ENCODE measurements at regions not wholly inside any gene's neighbourhood (a gene's known extent, or its start where the extent isn't known, plus 50 kb on each side); places are given as distances from the start of the nearest gene placed in this dataset.

DNA sequence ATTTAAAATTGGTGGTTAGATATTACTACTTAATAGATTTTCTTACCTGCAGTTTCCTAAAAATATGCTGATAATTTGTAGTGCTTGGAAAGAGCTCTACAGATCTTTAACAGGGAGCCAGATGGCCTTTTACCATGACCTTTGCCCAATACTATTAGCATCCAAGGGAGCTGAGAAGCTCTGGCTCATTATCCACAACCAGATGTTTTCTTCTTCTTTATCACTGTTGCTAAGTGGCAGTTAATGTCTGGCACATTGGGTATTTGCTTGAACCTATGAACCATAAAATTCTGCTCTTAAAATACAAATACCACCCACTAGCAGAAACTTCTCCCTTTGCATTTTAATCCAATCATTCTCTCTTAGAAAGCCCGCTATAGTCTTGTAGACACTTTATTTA lies 1480.3 kb downstream of the C4orf33 start:
- BruUV-seq (replicated peaks) = no TSS peak
- Histone ChIP-seq H3K4me3 (no peak overlapping the region), H3K79me2 (ENCODE audit: control insufficient read depth, insufficient read depth, low read length) (no peaks in the 10 kb centered on the region), H2AFZ (ENCODE audit: low read depth, low read length) (no peak overlapping the region), H3K36me3 (ENCODE audit: control insufficient read depth, insufficient read depth, low read length) (no peaks in the 10 kb centered on the region), H3K4me1 (replicated peaks in 1 of 2; ENCODE audit: control insufficient read depth in 2 of 2, insufficient read depth in 2 of 2, low read length in 2 of 2) (no peaks in the 10 kb centered on the region), H4K20me1 (replicated peaks; ENCODE audit: control insufficient read depth, insufficient read depth, low read length) (no peaks in the 10 kb centered on the region), H3K27ac (ENCODE audit: extremely low read depth, low read depth, low read length) (no peak overlapping the region), H3K27me3 (ENCODE audit: control insufficient read depth in 2 of 2, insufficient read depth in 2 of 2, low read length in 2 of 2) (no peaks in the 10 kb centered on the region), H3K4me2 (ENCODE audit: insufficient read depth, low read length) (no peak overlapping the region), H3K9me3 (replicated peaks; ENCODE audit: control insufficient read depth, insufficient read depth, low read depth, low read length) (no peaks in the 10 kb centered on the region), H3K9me1 (ENCODE audit: control insufficient read depth, insufficient read depth, low read length) (no peaks in the 10 kb centered on the region), H3K9ac (ENCODE audit: insufficient read depth in 1 of 2, low read depth in 2 of 2, low read length in 2 of 2) (no peak overlapping the region)
- ChIA-PET POLR2A (no interaction called here), CTCF (ENCODE audit: low intra/inter-chr PET ratio) (no interaction called here)
- intact Hi-C loops (cut with micrococcal nuclease) = no loop called here
- no peak for FAIRE-seq
- in situ Hi-C loops (cut with MboI) = no loop called here
- ATAC-seq = no peak
- WGBS (ENCODE audit: insufficient coverage, low coverage, missing lambda C conversion rate) = 0% methylated on average over 1 of the region's 1 CpG
- no peak for DNase-seq (ENCODE audit: extremely low read depth in 1 of 4, low spot score in 3 of 4)
- no peak for TF ChIP-seq BRD9 (IDR thresholded peaks at IDR 0.05; ENCODE audit: low read depth, partially characterized antibody)
- TF ChIP-seq BACH1 (tag; IDR thresholded peaks at IDR 0.05) = no peak
- TF ChIP-seq ZNF347 (CRISPR knock-in tag; IDR thresholded peaks at IDR 0.05; ENCODE audit: low read depth) = no peak
- no peak for TF ChIP-seq MCM2 (IDR thresholded peaks at IDR 0.05; ENCODE audit: low read depth)
- TF ChIP-seq, protein P1, sequence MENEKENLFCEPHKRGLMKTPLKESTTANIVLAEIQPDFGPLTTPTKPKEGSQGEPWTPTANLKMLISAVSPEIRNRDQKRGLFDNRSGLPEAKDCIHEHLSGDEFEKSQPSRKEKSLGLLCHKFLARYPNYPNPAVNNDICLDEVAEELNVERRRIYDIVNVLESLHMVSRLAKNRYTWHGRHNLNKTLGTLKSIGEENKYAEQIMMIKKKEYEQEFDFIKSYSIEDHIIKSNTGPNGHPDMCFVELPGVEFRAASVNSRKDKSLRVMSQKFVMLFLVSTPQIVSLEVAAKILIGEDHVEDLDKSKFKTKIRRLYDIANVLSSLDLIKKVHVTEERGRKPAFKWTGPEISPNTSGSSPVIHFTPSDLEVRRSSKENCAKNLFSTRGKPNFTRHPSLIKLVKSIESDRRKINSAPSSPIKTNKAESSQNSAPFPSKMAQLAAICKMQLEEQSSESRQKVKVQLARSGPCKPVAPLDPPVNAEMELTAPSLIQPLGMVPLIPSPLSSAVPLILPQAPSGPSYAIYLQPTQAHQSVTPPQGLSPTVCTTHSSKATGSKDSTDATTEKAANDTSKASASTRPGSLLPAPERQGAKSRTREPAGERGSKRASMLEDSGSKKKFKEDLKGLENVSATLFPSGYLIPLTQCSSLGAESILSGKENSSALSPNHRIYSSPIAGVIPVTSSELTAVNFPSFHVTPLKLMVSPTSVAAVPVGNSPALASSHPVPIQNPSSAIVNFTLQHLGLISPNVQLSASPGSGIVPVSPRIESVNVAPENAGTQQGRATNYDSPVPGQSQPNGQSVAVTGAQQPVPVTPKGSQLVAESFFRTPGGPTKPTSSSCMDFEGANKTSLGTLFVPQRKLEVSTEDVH (IDR thresholded peaks at IDR 0.05; ENCODE audit: low read depth, partially characterized antibody) = no peak
- TF ChIP-seq, protein P2, sequence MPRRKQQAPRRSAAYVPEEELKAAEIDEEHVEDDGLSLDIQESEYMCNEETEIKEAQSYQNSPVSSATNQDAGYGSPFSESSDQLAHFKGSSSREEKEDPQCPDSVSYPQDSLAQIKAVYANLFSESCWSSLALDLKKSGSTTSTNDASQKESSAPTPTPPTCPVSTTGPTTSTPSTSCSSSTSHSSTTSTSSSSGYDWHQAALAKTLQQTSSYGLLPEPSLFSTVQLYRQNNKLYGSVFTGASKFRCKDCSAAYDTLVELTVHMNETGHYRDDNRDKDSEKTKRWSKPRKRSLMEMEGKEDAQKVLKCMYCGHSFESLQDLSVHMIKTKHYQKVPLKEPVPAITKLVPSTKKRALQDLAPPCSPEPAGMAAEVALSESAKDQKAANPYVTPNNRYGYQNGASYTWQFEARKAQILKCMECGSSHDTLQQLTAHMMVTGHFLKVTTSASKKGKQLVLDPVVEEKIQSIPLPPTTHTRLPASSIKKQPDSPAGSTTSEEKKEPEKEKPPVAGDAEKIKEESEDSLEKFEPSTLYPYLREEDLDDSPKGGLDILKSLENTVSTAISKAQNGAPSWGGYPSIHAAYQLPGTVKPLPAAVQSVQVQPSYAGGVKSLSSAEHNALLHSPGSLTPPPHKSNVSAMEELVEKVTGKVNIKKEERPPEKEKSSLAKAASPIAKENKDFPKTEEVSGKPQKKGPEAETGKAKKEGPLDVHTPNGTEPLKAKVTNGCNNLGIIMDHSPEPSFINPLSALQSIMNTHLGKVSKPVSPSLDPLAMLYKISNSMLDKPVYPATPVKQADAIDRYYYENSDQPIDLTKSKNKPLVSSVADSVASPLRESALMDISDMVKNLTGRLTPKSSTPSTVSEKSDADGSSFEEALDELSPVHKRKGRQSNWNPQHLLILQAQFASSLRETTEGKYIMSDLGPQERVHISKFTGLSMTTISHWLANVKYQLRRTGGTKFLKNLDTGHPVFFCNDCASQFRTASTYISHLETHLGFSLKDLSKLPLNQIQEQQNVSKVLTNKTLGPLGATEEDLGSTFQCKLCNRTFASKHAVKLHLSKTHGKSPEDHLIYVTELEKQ (CRISPR knock-in tag; IDR thresholded peaks at IDR 0.05) = no peak
- TF ChIP-seq ADNP (tag; IDR thresholded peaks at IDR 0.05) = no peak
- no peak for TF ChIP-seq ZNF41 (CRISPR knock-in tag; conservative IDR thresholded peaks at IDR 0.05)
- TF ChIP-seq MBD1 (CRISPR knock-in tag; IDR thresholded peaks at IDR 0.05) = no peak
- TF ChIP-seq TAF1 (IDR thresholded peaks at IDR 0.05; ENCODE audit: control insufficient read depth, extremely low read depth, insufficient read depth, low read length, severe bottlenecking) = no peak
- TF ChIP-seq BRF1 (IDR thresholded peaks at IDR 0.05; ENCODE audit: borderline replicate concordance, extremely low read depth, insufficient read length) = no peak
- no peak for TF ChIP-seq SMAD2 (IDR thresholded peaks at IDR 0.05; ENCODE audit: low read depth, low read length)
- no peak for TF ChIP-seq FOXJ2 (tag; IDR thresholded peaks at IDR 0.05)
- TF ChIP-seq ETS1 (conservative IDR thresholded peaks at IDR 0.05; ENCODE audit: control insufficient read depth, low read depth, low read length) = no peak
